Chondrocyte (in vitro differentiated cells): ENCODE measurements at regions not wholly inside any gene's neighbourhood (a gene's known extent, or its start where the extent isn't known, plus 50 kb on each side); places are given as distances from the start of the nearest gene placed in this dataset.
"Not testable (repeated sequence)": the region's sequence is repeated elsewhere in the genome, so short reads cannot be mapped to it uniquely, and the experiment has no call there.

Experiments
- DNase-seq: peaks from one replicate; pipeline ENCODE4 v3.0.0; 2021; ENCODE audit warnings: mixed read lengths, low spot score
- H3K27ac Mint-ChIP-seq: one replicate; pipeline ENCODE4 v1.8.0; 2021; ENCODE audit warnings: mild to moderate bottlenecking, moderate library complexity, mixed read lengths; ENCODE audit not compliant: unreplicated experiment
- H3K27me3 Mint-ChIP-seq: 2 replicates; pipeline ENCODE4 v1.8.0; 2021; ENCODE audit warnings: low read depth, mixed read lengths
- H3K36me3 Mint-ChIP-seq: 2 replicates; pipeline ENCODE4 v1.8.0; 2021; ENCODE audit warnings: low read depth, mixed read lengths
- H3K4me1 Mint-ChIP-seq: 2 replicates; pipeline ENCODE4 v1.8.0; 2021; ENCODE audit warnings: low read depth, mild to moderate bottlenecking, mixed read lengths
- H3K4me3 Mint-ChIP-seq: one replicate; pipeline ENCODE4 v1.8.0; 2021; ENCODE audit warnings: mild to moderate bottlenecking, moderate library complexity, mixed read lengths; ENCODE audit not compliant: unreplicated experiment
- H3K9me3 Mint-ChIP-seq: 2 replicates; pipeline ENCODE4 v1.8.0; 2021; ENCODE audit warnings: low read depth, mixed read lengths
- CTCF ChIP-seq: fragments of 200-600 bp; sonication (generic); IDR thresholded peaks from 2 replicates; pipeline ENCODE4 v1.5.0; 2021; ENCODE audit warnings: antibody characterized with exemption, mild to moderate bottlenecking, moderate library complexity

- H3K27me3 Mint-ChIP-seq, H3K4me3 Mint-ChIP-seq, H3K4me1 Mint-ChIP-seq: not testable (repeated sequence)
These were observed 640.2 kb downstream of the GOLGA6L6 start for GRCh38 chr15:19901414-19901813.

GRCh38 chr15:19899021-19899824, 642.4 kb downstream of the GOLGA6L6 start:
- H3K4me3 Mint-ChIP-seq, result no peak overlapping the region
- H3K36me3 Mint-ChIP-seq, result peaks cover 15% of the 10 kb centered on the region
- peak; percentile 82 for DNase-seq
- H3K27ac Mint-ChIP-seq, result no peak overlapping the region
- H3K27me3 Mint-ChIP-seq, result no peaks in the 10 kb centered on the region
- peaks cover 45% of the 10 kb centered on the region for H3K9me3 Mint-ChIP-seq
- no peak for TF ChIP-seq CTCF
- no peaks in the 10 kb centered on the region for H3K4me1 Mint-ChIP-seq

More at GRCh38 chr15:19901414-19901813, 640.2 kb downstream of the GOLGA6L6 start:
- DNase-seq, H3K27ac Mint-ChIP-seq: not testable (repeated sequence)
- H3K9me3 Mint-ChIP-seq, result peaks cover 34% of the 10 kb centered on the region
- H3K36me3 Mint-ChIP-seq, result peaks cover 15% of the 10 kb centered on the region

- peaks cover 34% of the 10 kb centered on the region for H3K9me3 Mint-ChIP-seq
- not testable (repeated sequence) for H3K27ac Mint-ChIP-seq, DNase-seq, H3K4me3 Mint-ChIP-seq, H3K36me3 Mint-ChIP-seq, H3K4me1 Mint-ChIP-seq, H3K27me3 Mint-ChIP-seq
These were observed 652.8 kb downstream of the GOLGA6L6 start for GRCh38 chr15:19888811-19889210.

- peaks cover 18% of the 10 kb centered on the region for H3K9me3 Mint-ChIP-seq
- H3K27me3 Mint-ChIP-seq, H3K4me1 Mint-ChIP-seq, H3K27ac Mint-ChIP-seq, H3K36me3 Mint-ChIP-seq, H3K4me3 Mint-ChIP-seq, DNase-seq: not testable (repeated sequence)
These were observed 697.5 kb downstream of the GOLGA6L6 start for GRCh38 chr15:19844061-19844460.
